ENCODE measurements at regions not wholly inside any gene's neighbourhood (a gene's known extent, or its start where the extent isn't known, plus 50 kb on each side); places are given as distances from the start of the nearest gene placed in this dataset.

DNA sequence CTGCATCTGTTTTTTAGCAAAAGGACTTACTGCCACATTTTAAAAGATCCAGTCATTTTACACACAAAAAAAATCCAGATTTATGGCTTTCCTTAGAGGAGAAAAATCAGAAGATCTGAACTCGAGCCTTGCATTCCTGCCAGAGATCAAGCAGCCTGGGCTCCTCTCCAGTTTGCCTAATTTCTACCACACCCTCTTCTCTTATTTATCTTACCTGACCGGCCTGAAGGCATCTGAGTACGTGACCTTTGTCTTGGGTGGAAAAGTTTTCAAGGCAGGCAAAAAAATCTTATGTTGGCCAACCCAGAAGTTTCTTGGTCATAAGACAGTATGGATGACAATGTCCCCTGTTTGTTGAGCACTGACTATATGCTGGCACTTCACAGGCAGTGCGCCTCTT lies 60.3 kb downstream of the CHRD start:
- DNase-seq, result no peak
- Histone ChIP-seq H3K36me3 (replicated peaks) (no peaks in the 10 kb centered on the region), H3K27ac (no peak overlapping the region), H3K4me3 (ENCODE audit: low read depth, low read length) (no peak overlapping the region), H3K27me3 (replicated peaks) (no peaks in the 10 kb centered on the region)
- in situ Hi-C loops (cut with HindIII; ENCODE audit: low pct_ligation_motif_present, low sequenced_read_pairs), result no loop called here
- TF ChIP-seq, protein P1, sequence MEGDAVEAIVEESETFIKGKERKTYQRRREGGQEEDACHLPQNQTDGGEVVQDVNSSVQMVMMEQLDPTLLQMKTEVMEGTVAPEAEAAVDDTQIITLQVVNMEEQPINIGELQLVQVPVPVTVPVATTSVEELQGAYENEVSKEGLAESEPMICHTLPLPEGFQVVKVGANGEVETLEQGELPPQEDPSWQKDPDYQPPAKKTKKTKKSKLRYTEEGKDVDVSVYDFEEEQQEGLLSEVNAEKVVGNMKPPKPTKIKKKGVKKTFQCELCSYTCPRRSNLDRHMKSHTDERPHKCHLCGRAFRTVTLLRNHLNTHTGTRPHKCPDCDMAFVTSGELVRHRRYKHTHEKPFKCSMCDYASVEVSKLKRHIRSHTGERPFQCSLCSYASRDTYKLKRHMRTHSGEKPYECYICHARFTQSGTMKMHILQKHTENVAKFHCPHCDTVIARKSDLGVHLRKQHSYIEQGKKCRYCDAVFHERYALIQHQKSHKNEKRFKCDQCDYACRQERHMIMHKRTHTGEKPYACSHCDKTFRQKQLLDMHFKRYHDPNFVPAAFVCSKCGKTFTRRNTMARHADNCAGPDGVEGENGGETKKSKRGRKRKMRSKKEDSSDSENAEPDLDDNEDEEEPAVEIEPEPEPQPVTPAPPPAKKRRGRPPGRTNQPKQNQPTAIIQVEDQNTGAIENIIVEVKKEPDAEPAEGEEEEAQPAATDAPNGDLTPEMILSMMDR (IDR thresholded peaks at IDR 0.05; ENCODE audit: low read depth, low read length, missing control alignments), result no peak

- in situ Hi-C loops (cut with HindIII; ENCODE audit: low pct_ligation_motif_present, low sequenced_read_pairs), result no loop called here
- DNase-seq, result no peak
- TF ChIP-seq, protein P1 (IDR thresholded peaks at IDR 0.05; ENCODE audit: low read depth, low read length, missing control alignments), result no peak
These were observed 61.5 kb downstream of the CHRD start for GRCh38 chr3:184441202-184441900.

DNA sequence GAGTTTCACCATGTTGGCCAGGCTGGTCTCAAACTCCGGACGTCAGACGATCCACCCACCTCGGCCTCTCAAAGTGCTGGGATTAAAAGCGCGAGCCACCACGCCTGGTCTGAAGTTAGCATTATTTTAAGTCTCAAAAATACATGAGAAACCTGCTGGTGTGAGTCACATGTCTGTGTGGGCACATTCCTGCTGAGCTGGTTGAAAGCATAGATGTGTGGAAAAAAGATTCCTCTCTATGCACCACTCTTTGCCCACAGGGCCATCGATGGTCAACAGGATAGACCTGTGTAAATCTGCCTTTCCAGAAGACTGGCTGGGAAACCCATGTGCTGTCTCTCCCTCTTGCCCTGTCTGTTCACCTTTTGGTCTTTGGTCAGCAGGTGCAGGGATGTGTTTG lies 63.5 kb downstream of the CHRD start:
- H3K36me3 ChIP-seq (replicated peaks), result no peaks in the 10 kb centered on the region
- in situ Hi-C loops (cut with HindIII; ENCODE audit: low pct_ligation_motif_present, low sequenced_read_pairs), result no loop called here
- TF ChIP-seq, protein P1 (IDR thresholded peaks at IDR 0.05; ENCODE audit: low read depth, low read length, missing control alignments), result no peak
- no peak overlapping the region for H3K4me3 ChIP-seq (ENCODE audit: low read depth, low read length)
- DNase-seq, result no peak
- H3K27ac ChIP-seq, result no peak overlapping the region
- H3K27me3 ChIP-seq (replicated peaks), result no peaks in the 10 kb centered on the region

More at GRCh38 chr3:184441202-184441900, 61.5 kb downstream of the CHRD start:
- Histone ChIP-seq H3K36me3 (replicated peaks) (no peaks in the 10 kb centered on the region), H3K4me3 (ENCODE audit: low read depth, low read length) (no peak overlapping the region), H3K27me3 (replicated peaks) (no peaks in the 10 kb centered on the region), H3K27ac (no peak overlapping the region)

DNA sequence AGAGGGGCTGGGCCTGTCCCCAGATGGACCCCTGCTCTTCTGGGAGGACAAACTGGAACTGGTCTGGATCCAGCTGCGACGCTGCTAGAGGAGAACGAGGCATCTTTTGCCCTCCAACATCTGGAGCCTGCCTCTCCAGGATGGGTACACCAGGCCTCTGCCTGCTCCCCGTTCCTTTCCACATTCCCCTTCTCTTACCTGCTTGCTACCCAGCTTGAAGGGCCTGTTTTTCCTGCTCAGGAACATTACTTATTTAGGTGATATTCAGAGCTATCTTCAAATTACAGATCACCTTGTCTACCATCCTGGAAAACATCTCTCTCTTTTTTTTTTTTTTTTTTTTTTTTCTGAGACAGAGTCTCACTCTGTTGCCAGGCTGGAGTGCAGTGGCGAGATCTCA lies 64.0 kb downstream of the CHRD start:
- in situ Hi-C loops (cut with HindIII; ENCODE audit: low pct_ligation_motif_present, low sequenced_read_pairs), result no loop called here
- Histone ChIP-seq H3K27ac (no peak overlapping the region), H3K27me3 (replicated peaks) (no peaks in the 10 kb centered on the region), H3K36me3 (replicated peaks) (no peaks in the 10 kb centered on the region), H3K4me3 (ENCODE audit: low read depth, low read length) (no peak overlapping the region)
- no peak for DNase-seq
- TF ChIP-seq, protein P1 (IDR thresholded peaks at IDR 0.05; ENCODE audit: low read depth, low read length, missing control alignments), result no peak

- in situ Hi-C loops (cut with HindIII; ENCODE audit: low pct_ligation_motif_present, low sequenced_read_pairs), result no loop called here
- H3K27ac ChIP-seq, result peak overlapping the region; percentile 34
- no peaks in the 10 kb centered on the region for H3K36me3 ChIP-seq (replicated peaks)
- no peaks in the 10 kb centered on the region for H3K27me3 ChIP-seq (replicated peaks)
- TF ChIP-seq, protein P1 (IDR thresholded peaks at IDR 0.05; ENCODE audit: low read depth, low read length, missing control alignments), result no peak
- DNase-seq, result peak; percentile 82
- H3K4me3 ChIP-seq (ENCODE audit: low read depth, low read length), result no peak overlapping the region
These were observed 68.7 kb downstream of the CHRD start for GRCh38 chr3:184448321-184449160.

Measured in brain microvascular endothelial cell (primary cell).